CD4-positive, alpha-beta T cell treated with Interleukin-21 for 1 hour (primary cell): ENCODE measurements at regions not wholly inside any gene's neighbourhood (a gene's known extent, or its start where the extent isn't known, plus 50 kb on each side); places are given as distances from the start of the nearest gene placed in this dataset.
"Not testable (repeated sequence)": the region's sequence is repeated elsewhere in the genome, so short reads cannot be mapped to it uniquely, and the experiment has no call there.

Source experiments
- DNase-seq: peaks from one replicate; pipeline ENCODE4 v3.0.0-alpha.2; 2020

GRCh38 chr5:21603796-21604195, 1249.3 kb downstream of the CDH12 start:
- no peak for DNase-seq

GRCh38 chr5:21594566-21594965, 1258.6 kb downstream of the CDH12 start:
- DNase-seq = no peak

GRCh38 chr5:21593261-21593660, 1259.9 kb downstream of the CDH12 start:
- DNase-seq = no peak

GRCh38 chr5:21581508-21581907, 1271.6 kb downstream of the CDH12 start:
- no peak for DNase-seq

- DNase-seq = no peak
Measured at GRCh38 chr5:21574961-21575360, 1278.2 kb downstream of the CDH12 start.

GRCh38 chr5:21574438-21574837, 1278.7 kb downstream of the CDH12 start:
- no peak for DNase-seq

- no peak for DNase-seq
Measured at GRCh38 chr5:21573416-21574314, 1279.5 kb downstream of the CDH12 start.

GRCh38 chr5:21571196-21571595, 1281.9 kb downstream of the CDH12 start:
- not testable (repeated sequence) for DNase-seq

GRCh38 chr5:21559109-21559508, 1294.0 kb downstream of the CDH12 start:
- not testable (repeated sequence) for DNase-seq

GRCh38 chr5:21552263-21552662, 1300.9 kb downstream of the CDH12 start:
- not testable (repeated sequence) for DNase-seq

- DNase-seq = not testable (repeated sequence)
Measured at GRCh38 chr5:21550916-21551315, 1302.2 kb downstream of the CDH12 start.

- not testable (repeated sequence) for DNase-seq
Measured at GRCh38 chr5:21547656-21548055, 1305.5 kb downstream of the CDH12 start.

- not testable (repeated sequence) for DNase-seq
Measured at GRCh38 chr5:21535114-21535513, 1318.0 kb downstream of the CDH12 start.

GRCh38 chr5:21521157-21521556, 1332.0 kb downstream of the CDH12 start:
- not testable (repeated sequence) for DNase-seq

GRCh38 chr5:21496926-21497325, 1356.2 kb downstream of the CDH12 start:
- DNase-seq = not testable (repeated sequence)

GRCh38 chr5:21496056-21496455, 1357.1 kb downstream of the CDH12 start:
- DNase-seq = not testable (repeated sequence)

GRCh38 chr5:21495235-21495634, 1357.9 kb downstream of the CDH12 start:
- DNase-seq = not testable (repeated sequence)

- DNase-seq = not testable (repeated sequence)
Measured at GRCh38 chr5:21494033-21494432, 1359.1 kb downstream of the CDH12 start.

- peak; percentile 6 for DNase-seq
Measured at GRCh38 chr5:21491182-21491581, 1362.0 kb downstream of the CDH12 start.

- DNase-seq = not testable (repeated sequence)
Measured at GRCh38 chr5:21488828-21489227, 1364.3 kb downstream of the CDH12 start.

- DNase-seq = not testable (repeated sequence)
Measured at GRCh38 chr5:21485458-21486000, 1367.6 kb downstream of the CDH12 start.

GRCh38 chr5:21484498-21484889, 1368.7 kb downstream of the CDH12 start:
- not testable (repeated sequence) for DNase-seq

GRCh38 chr5:21483790-21484497, 1369.2 kb downstream of the CDH12 start:
- not testable (repeated sequence) for DNase-seq
